HG02938 (cell line): ENCODE measurements at regions not wholly inside any gene's neighbourhood (a gene's known extent, or its start where the extent isn't known, plus 50 kb on each side); places are given as distances from the start of the nearest gene placed in this dataset.

Experiments used
- ATAC-seq: cut with Tn5 transposase; IDR thresholded peaks from one replicate; pipeline ENCODE4 v1.9.1; 2021; ENCODE audit warnings: mild to moderate bottlenecking, moderate library complexity; ENCODE audit not compliant: unreplicated experiment

GRCh38 chr2:220310451-220310861 is 683.0 kb downstream of the SLC4A3 start:
- no peak for ATAC-seq

GRCh38 chr2:220315098-220315823 is 687.8 kb downstream of the SLC4A3 start:
- ATAC-seq, result no peak

- no peak for ATAC-seq
Measured at GRCh38 chr2:220318037-220318436, 690.6 kb downstream of the SLC4A3 start.

GRCh38 chr2:220318508-220318907 is 691.1 kb downstream of the SLC4A3 start:
- ATAC-seq, result no peak

GRCh38 chr2:220320326-220320725 is 692.9 kb downstream of the SLC4A3 start:
- no peak for ATAC-seq

- ATAC-seq, result no peak
Measured at GRCh38 chr2:220332886-220333285, 705.5 kb downstream of the SLC4A3 start.

GRCh38 chr2:220334210-220334609 is 706.8 kb downstream of the SLC4A3 start:
- no peak for ATAC-seq

- no peak for ATAC-seq
Measured at GRCh38 chr2:220334871-220335590, 707.6 kb downstream of the SLC4A3 start.

GRCh38 chr2:220335591-220335915 is 708.1 kb downstream of the SLC4A3 start:
- no peak for ATAC-seq

- no peak for ATAC-seq
Measured at GRCh38 chr2:220336771-220337170, 709.3 kb downstream of the SLC4A3 start.

GRCh38 chr2:220337611-220338440 is 710.4 kb downstream of the SLC4A3 start:
- no peak for ATAC-seq

- ATAC-seq, result no peak
Measured at GRCh38 chr2:220341014-220341413, 713.6 kb downstream of the SLC4A3 start.

- ATAC-seq, result no peak
Measured at GRCh38 chr2:220346919-220347318, 719.5 kb downstream of the SLC4A3 start.

- no peak for ATAC-seq
Measured at GRCh38 chr2:220347626-220348025, 720.2 kb downstream of the SLC4A3 start.

- ATAC-seq, result no peak
Measured at GRCh38 chr2:220348206-220348605, 720.8 kb downstream of the SLC4A3 start.

- ATAC-seq, result no peak
Measured at GRCh38 chr2:220353897-220354296, 726.5 kb downstream of the SLC4A3 start.

- ATAC-seq, result no peak
Measured at GRCh38 chr2:220356076-220356475, 728.6 kb downstream of the SLC4A3 start.

- no peak for ATAC-seq
Measured at GRCh38 chr2:220365023-220365422, 737.6 kb downstream of the SLC4A3 start.

GRCh38 chr2:220366765-220367164 is 739.3 kb downstream of the SLC4A3 start:
- ATAC-seq, result no peak

GRCh38 chr2:220370764-220371163 is 743.3 kb downstream of the SLC4A3 start:
- ATAC-seq, result no peak

GRCh38 chr2:220371211-220371610 is 743.8 kb downstream of the SLC4A3 start:
- ATAC-seq, result no peak

GRCh38 chr2:220373878-220374277 is 746.4 kb downstream of the SLC4A3 start:
- ATAC-seq, result no peak
